B cell (primary cell): ENCODE measurements at regions not wholly inside any gene's neighbourhood (a gene's known extent, or its start where the extent isn't known, plus 50 kb on each side); places are given as distances from the start of the nearest gene placed in this dataset.
"Not testable (repeated sequence)": the region's sequence is repeated elsewhere in the genome, so short reads cannot be mapped to it uniquely, and the experiment has no call there.

ENCODE experiments used
- ATAC-seq: fragments of 200-7000 bp; cut with Tn5 transposase; one replicate; pipeline ENCODE4 v1.10.0; 2021; ENCODE audit warnings: low read depth, mild to moderate bottlenecking, moderate number of reproducible peaks, moderate library complexity
- CTCF ChIA-PET: fragments of 350-600 bp; sonication (Branson Sonifier 250); formaldehyde crosslinking; loops from one replicate; lab custom pipeline; 2021; ENCODE audit warnings: antibody characterized with exemption, inconsistent platforms; lab: Charles Lee
- POLR2A ChIA-PET: fragments of 350-600 bp; sonication (Branson Sonifier 250); formaldehyde crosslinking; loops from one replicate; lab custom pipeline; 2021; ENCODE audit warnings: antibody characterized with exemption; lab: Charles Lee
- DNase-seq: peaks from one replicate; pipeline ENCODE4 v3.0.0; 2013
- H2AFZ ChIP-seq: 2 replicates; pipeline ENCODE4 v1.6.1; 2012; ENCODE audit warnings: mild to moderate bottlenecking, low read depth, low read length; ENCODE audit not compliant: insufficient read depth, poor library complexity, severe bottlenecking
- H3K27ac ChIP-seq, 2 donors: 1 replicate in 1 of 2; 2 replicates in 1 of 2; pipeline ENCODE4 v1.5.1; 2012 to 2013; ENCODE audit warnings: low read length in 2 of 2, mild to moderate bottlenecking in 2 of 2, moderate library complexity in 1 of 2
- H3K27me3 ChIP-seq, 4 experiments: fragments of 200-600 bp in 1 of 4; sonication (generic) in 1 of 4; replicated peaks in 1 of 4; 1 replicate in 2 of 4; 2 replicates in 2 of 4; pipeline versions ENCODE4 v1.6.1 to v1.7.0; 2013 to 2016; ENCODE audit warnings: low read length in 3 of 4, mild to moderate bottlenecking in 2 of 4, mixed read lengths in 1 of 4, moderate library complexity in 1 of 4; ENCODE audit not compliant: insufficient read depth in 4 of 4, control insufficient read depth in 3 of 4; ENCODE audit errors: control extremely low read depth in 1 of 4
- H3K36me3 ChIP-seq, 2 experiments: replicated peaks in 1 of 2; 1 replicate in 1 of 2; 2 replicates in 1 of 2; pipeline versions ENCODE4 v1.6.1 to v1.7.1; 2013; ENCODE audit warnings: low read length in 1 of 2; ENCODE audit not compliant: insufficient read depth in 2 of 2, control insufficient read depth in 1 of 2; ENCODE audit errors: control extremely low read depth in 1 of 2, extremely low read depth in 1 of 2
- H3K4me1 ChIP-seq, 2 donors: fragments of 200-600 bp in 1 of 2; sonication (generic) in 1 of 2; 1 replicate in 1 of 2; 2 replicates in 1 of 2; pipeline versions ENCODE4 v1.5.1 to v1.6.1; 2013 to 2017; ENCODE audit warnings: low read length in 2 of 2; ENCODE audit not compliant: control insufficient read depth in 2 of 2, insufficient read depth in 2 of 2
- H3K4me2 ChIP-seq: replicated peaks from 2 replicates; pipeline ENCODE3; 2012; ENCODE audit warnings: mild to moderate bottlenecking, low read depth, low read length; ENCODE audit not compliant: poor library complexity, severe bottlenecking
- H3K4me3 ChIP-seq, 5 experiments: fragments of 200-600 bp in 1 of 5; sonication (generic) in 1 of 5; 1 replicate in 3 of 5; 2 replicates in 2 of 5; pipeline versions ENCODE4 v1.5.1 to v1.7.0; 2011 to 2016; ENCODE audit warnings: low read length in 4 of 5, mild to moderate bottlenecking in 4 of 5, low read depth in 2 of 5, control low read depth in 1 of 5, moderate library complexity in 1 of 5; ENCODE audit not compliant: insufficient read depth in 1 of 5; ENCODE audit errors: control extremely low read depth in 1 of 5, extremely low read depth in 1 of 5
- H3K79me2 ChIP-seq: fragments of 200-600 bp; sonication (generic); one replicate; pipeline ENCODE4 v1.6.0; 2016; ENCODE audit warnings: low read length; ENCODE audit not compliant: control insufficient read depth, insufficient read depth
- H3K9ac ChIP-seq: fragments of 200-600 bp; sonication (generic); 2 replicates; pipeline ENCODE4 v1.6.1; 2017; ENCODE audit warnings: mild to moderate bottlenecking, low read length, moderate library complexity
- H3K9me3 ChIP-seq, 3 donors: one replicate each; pipeline versions ENCODE4 v1.6.1 to v1.7.1; 2013; ENCODE audit warnings: low read length in 2 of 3; ENCODE audit not compliant: control insufficient read depth in 2 of 3, insufficient read depth in 1 of 3; ENCODE audit errors: control extremely low read depth in 1 of 3
- H4K20me1 ChIP-seq: 2 replicates; pipeline ENCODE4 v1.6.0; 2012; ENCODE audit warnings: mild to moderate bottlenecking, low read length; ENCODE audit not compliant: insufficient read depth, control insufficient read depth, poor library complexity, severe bottlenecking
- H3K27ac Mint-ChIP-seq: one replicate; pipeline ENCODE4 v1.8.0; 2021; ENCODE audit warnings: mixed read lengths
- H3K27me3 Mint-ChIP-seq: one replicate; pipeline ENCODE4 v1.8.0; 2021; ENCODE audit warnings: mixed read lengths
- H3K4me1 Mint-ChIP-seq: one replicate; pipeline ENCODE4 v1.8.0; 2021; ENCODE audit warnings: mixed read lengths
- H3K4me3 Mint-ChIP-seq: one replicate; pipeline ENCODE4 v1.8.0; 2021; ENCODE audit warnings: mixed read lengths
- H3K9me3 Mint-ChIP-seq: one replicate; pipeline ENCODE4 v1.8.0; 2022; ENCODE audit warnings: mixed read lengths; ENCODE audit not compliant: insufficient read depth
- EZH2 ChIP-seq: IDR thresholded peaks from 2 replicates; pipeline ENCODE4 v1.6.1; 2012; ENCODE audit warnings: borderline replicate concordance, low read depth, mild to moderate bottlenecking, moderate library complexity, low read length; ENCODE audit not compliant: insufficient read depth, poor library complexity, severe bottlenecking
- WGBS: methylation state at CpG from one replicate; pipeline ENCODE4 v1.1.5; 2013; ENCODE audit warnings: missing lambda C conversion rate; ENCODE audit not compliant: insufficient coverage; 5-methylcytosine and 5-hydroxymethylcytosine counted together
- intact Hi-C: fragments of 100-400 bp; cut with micrococcal nuclease; formaldehyde crosslinking; loops from one replicate; pipeline ENCODE4 v1.10.0; 2022
- TF ChIP-seq, protein P1 (sequence below): fragments of 200-600 bp; IDR thresholded peaks from one replicate; pipeline ENCODE4 v1.8.0; 2022; ENCODE audit warnings: antibody characterized with exemption, mild to moderate bottlenecking

DNA sequence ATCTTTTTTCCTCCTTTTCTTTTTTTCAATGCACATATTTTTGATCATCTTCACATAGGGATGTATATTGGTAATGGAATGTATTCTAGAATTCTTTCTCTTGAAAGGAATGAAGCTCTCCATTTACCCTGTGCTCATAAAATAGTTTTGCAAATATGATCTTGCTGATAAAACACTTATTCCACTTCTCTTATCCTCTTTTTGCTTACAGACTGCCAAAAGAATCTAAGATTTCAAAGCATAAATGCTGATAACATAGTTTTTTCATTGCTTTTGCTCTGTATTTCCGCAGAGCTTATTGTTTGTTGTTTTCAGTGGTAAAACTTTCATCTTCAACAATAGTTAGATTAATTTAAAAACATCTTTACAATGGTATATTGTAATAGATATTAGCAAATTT lies 350.5 kb downstream of the PAX1 start:
- H3K4me1 Mint-ChIP-seq = no peaks in the 10 kb centered on the region
- intact Hi-C loops = no loop called here
- Histone ChIP-seq H3K4me1 (no peaks in the 10 kb centered on the region), H4K20me1 (no peaks in the 10 kb centered on the region), H2AFZ (no peak overlapping the region), H3K4me3 (no peak overlapping the region), H3K27me3 (no peaks in the 10 kb centered on the region), H3K4me2 (no peak overlapping the region), H3K9ac (no peak overlapping the region), H3K27ac (no peak overlapping the region), H3K9me3 (no peaks in the 10 kb centered on the region), H3K79me2 (no peaks in the 10 kb centered on the region), H3K36me3 (no peaks in the 10 kb centered on the region)
- H3K27ac Mint-ChIP-seq = no peak overlapping the region
- H3K4me3 Mint-ChIP-seq = no peak overlapping the region
- ATAC-seq = no peak
- no CpG with 5 or more reads among the region's 1 CpG for WGBS
- no peak for TF ChIP-seq EZH2
- TF ChIP-seq, protein P1, sequence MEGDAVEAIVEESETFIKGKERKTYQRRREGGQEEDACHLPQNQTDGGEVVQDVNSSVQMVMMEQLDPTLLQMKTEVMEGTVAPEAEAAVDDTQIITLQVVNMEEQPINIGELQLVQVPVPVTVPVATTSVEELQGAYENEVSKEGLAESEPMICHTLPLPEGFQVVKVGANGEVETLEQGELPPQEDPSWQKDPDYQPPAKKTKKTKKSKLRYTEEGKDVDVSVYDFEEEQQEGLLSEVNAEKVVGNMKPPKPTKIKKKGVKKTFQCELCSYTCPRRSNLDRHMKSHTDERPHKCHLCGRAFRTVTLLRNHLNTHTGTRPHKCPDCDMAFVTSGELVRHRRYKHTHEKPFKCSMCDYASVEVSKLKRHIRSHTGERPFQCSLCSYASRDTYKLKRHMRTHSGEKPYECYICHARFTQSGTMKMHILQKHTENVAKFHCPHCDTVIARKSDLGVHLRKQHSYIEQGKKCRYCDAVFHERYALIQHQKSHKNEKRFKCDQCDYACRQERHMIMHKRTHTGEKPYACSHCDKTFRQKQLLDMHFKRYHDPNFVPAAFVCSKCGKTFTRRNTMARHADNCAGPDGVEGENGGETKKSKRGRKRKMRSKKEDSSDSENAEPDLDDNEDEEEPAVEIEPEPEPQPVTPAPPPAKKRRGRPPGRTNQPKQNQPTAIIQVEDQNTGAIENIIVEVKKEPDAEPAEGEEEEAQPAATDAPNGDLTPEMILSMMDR = no peak
- no peaks in the 10 kb centered on the region for H3K27me3 Mint-ChIP-seq
- POLR2A ChIA-PET = no interaction called here
- DNase-seq = no peak
- CTCF ChIA-PET = no interaction called here
- peaks cover 3% of the 10 kb centered on the region for H3K9me3 Mint-ChIP-seq

DNA sequence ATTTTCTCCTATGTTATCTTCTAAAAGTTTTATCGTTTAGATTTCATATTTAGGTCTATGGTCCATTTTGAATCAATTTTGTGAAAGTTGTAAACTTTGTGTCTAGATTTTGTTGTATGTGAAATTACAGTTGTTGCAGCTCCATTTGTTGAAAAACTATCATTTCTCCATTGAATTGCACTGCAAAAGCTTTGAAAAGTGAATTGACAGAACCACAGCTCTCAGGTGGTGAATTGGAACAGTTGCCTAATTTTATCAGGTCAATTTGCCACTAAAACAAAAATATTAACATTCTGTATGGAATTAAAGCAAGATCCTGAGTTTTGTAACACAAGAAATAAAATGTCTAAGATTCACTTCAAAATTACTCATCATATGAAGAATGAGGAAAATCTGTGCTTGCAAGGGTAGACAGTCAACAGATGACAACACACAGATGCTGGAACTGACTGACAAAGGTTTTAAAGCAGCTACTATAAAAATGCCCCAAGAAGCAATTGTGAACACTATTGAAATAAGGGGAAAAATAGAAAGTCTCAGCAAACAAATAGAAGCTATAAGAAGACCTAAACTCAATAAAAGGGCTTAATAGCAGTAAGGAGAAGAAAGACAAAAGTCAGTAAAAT lies 346.7 kb downstream of the PAX1 start:
- DNase-seq (no peak), ATAC-seq (no peak)
- Histone ChIP-seq H4K20me1 (no peaks in the 10 kb centered on the region), H3K79me2 (no peaks in the 10 kb centered on the region), H3K4me2 (no peak overlapping the region), H3K27me3 (no peaks in the 10 kb centered on the region), H3K4me1 (no peaks in the 10 kb centered on the region), H3K4me3 (no peak overlapping the region), H3K9ac (no peak overlapping the region), H3K36me3 (no peaks in the 10 kb centered on the region), H2AFZ (no peak overlapping the region), H3K9me3 (peaks cover 0 to 3% (median 0%) of the 10 kb centered on the region in 3 donors), H3K27ac (no peak overlapping the region)
- Mint-ChIP-seq H3K4me3 (no peak overlapping the region), H3K4me1 (no peaks in the 10 kb centered on the region), H3K27me3 (no peaks in the 10 kb centered on the region), H3K9me3 (peaks cover 6% of the 10 kb centered on the region), H3K27ac (no peak overlapping the region)
- intact Hi-C loops = no loop called here
- TF ChIP-seq EZH2 = no peak
- TF ChIP-seq, protein P1 = no peak
- ChIA-PET POLR2A (no interaction called here), CTCF (no interaction called here)
- no CpG with 5 or more reads among the region's 1 CpG for WGBS

DNA sequence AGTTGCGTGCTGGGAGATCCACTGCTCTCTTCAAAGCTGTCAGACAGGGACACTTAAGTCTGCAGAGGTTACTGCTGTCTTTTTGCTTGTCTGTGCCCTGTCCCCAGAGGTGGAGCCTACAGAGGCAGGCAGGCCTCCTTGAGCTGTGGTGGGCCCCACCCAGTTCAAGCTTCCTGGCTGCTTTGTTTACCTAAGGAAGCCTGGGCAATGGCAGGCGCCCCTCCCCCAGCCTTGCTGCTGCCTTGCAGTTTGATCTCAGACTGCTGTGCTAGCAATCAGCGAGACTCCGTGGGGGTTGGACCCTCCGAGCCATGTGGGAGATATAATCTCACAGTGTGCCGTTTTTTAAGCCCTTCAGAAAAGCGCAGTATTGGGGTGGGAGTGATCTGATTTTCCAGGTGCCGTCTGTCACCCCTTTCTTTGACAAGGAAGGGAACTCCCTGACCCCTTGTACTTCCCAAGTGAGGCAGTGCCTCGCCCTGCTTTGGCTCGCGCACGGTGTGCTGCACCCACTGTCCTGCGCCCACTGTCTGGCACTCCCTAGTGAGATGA lies 340.6 kb downstream of the PAX1 start:
- H3K4me1 ChIP-seq, H3K9me3 Mint-ChIP-seq, H3K4me3 Mint-ChIP-seq, H3K27ac ChIP-seq, H3K36me3 ChIP-seq, DNase-seq, H3K9me3 ChIP-seq, H3K79me2 ChIP-seq, H3K27me3 ChIP-seq, POLR2A ChIA-PET, CTCF ChIA-PET, H3K27me3 Mint-ChIP-seq, H3K4me2 ChIP-seq, H4K20me1 ChIP-seq, H2AFZ ChIP-seq, ATAC-seq, H3K4me1 Mint-ChIP-seq, intact Hi-C loops, H3K4me3 ChIP-seq, H3K27ac Mint-ChIP-seq, H3K9ac ChIP-seq: not testable (repeated sequence)
- WGBS = 65% methylated on average over 13 of the region's 13 CpGs
